Loucy (cell line): ENCODE measurements at regions not wholly inside any gene's neighbourhood (a gene's known extent, or its start where the extent isn't known, plus 50 kb on each side); places are given as distances from the start of the nearest gene placed in this dataset.

ENCODE experiments used
- EZH2phosphoT487 ChIP-seq: fragments of 200-600 bp; IDR thresholded peaks from 2 replicates; pipeline ENCODE4 v1.6.1; 2018; ENCODE audit warnings: antibody characterized with exemption, mild to moderate bottlenecking, moderate library complexity, borderline replicate concordance
- TF ChIP-seq, protein P1 (sequence below): fragments of 200-600 bp; sonication (generic); conservative IDR thresholded peaks from 2 replicates; pipeline ENCODE4 v1.5.1; 2014; ENCODE audit warnings: mild to moderate bottlenecking, antibody characterized with exemption, low read length

DNA sequence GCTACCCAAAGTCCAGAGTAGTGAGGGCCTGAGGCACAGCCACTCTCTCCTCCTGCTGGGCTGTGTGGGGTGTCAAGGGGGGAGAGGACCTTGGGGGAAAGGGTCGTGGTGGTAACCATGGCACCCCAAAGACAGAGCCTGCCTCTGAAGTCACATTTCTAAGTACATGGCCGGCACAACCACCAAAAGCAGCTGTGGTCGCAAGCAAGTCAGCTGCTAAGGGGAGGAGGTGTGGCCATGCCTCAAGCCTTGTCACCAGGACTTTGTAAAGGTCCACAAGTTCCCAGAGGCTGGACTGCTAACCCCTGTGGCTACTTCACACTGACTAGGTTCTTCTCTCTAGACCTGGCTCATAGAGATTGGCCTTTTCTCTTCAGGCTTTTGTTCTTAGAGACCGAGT is 310.6 kb downstream of the LMX1A start:
- TF ChIP-seq, protein P1, sequence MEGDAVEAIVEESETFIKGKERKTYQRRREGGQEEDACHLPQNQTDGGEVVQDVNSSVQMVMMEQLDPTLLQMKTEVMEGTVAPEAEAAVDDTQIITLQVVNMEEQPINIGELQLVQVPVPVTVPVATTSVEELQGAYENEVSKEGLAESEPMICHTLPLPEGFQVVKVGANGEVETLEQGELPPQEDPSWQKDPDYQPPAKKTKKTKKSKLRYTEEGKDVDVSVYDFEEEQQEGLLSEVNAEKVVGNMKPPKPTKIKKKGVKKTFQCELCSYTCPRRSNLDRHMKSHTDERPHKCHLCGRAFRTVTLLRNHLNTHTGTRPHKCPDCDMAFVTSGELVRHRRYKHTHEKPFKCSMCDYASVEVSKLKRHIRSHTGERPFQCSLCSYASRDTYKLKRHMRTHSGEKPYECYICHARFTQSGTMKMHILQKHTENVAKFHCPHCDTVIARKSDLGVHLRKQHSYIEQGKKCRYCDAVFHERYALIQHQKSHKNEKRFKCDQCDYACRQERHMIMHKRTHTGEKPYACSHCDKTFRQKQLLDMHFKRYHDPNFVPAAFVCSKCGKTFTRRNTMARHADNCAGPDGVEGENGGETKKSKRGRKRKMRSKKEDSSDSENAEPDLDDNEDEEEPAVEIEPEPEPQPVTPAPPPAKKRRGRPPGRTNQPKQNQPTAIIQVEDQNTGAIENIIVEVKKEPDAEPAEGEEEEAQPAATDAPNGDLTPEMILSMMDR, result no peak
- TF ChIP-seq EZH2phosphoT487, result no peak
